Activated CD4-positive, alpha-beta memory T cell treated with anti-CD3 and anti-CD28 coated beads for 36 hours (primary cell): ENCODE measurements at regions not wholly inside any gene's neighbourhood (a gene's known extent, or its start where the extent isn't known, plus 50 kb on each side); places are given as distances from the start of the nearest gene placed in this dataset.
"Not testable (repeated sequence)": the region's sequence is repeated elsewhere in the genome, so short reads cannot be mapped to it uniquely, and the experiment has no call there.

Source experiments
- CTCF ChIA-PET: fragments of 350-600 bp; sonication (Branson Sonifier 250); formaldehyde crosslinking; loops from one replicate; lab custom pipeline; 2021; ENCODE audit warnings: antibody characterized with exemption, inconsistent platforms; lab: Charles Lee
- POLR2A ChIA-PET: fragments of 350-600 bp; sonication (Branson Sonifier 250); formaldehyde crosslinking; loops from one replicate; lab custom pipeline; 2021; ENCODE audit warnings: antibody characterized with exemption; lab: Charles Lee
- DNase-seq: peaks from one replicate; pipeline ENCODE4 v3.0.0-alpha.2; 2020
- H3K27ac Mint-ChIP-seq: one replicate; pipeline ENCODE4 v1.8.0; 2021; ENCODE audit warnings: mixed read lengths
- H3K27me3 Mint-ChIP-seq: one replicate; pipeline ENCODE4 v1.8.0; 2021; ENCODE audit warnings: mixed read lengths
- H3K36me3 Mint-ChIP-seq: one replicate; pipeline ENCODE4 v1.8.0; 2021; ENCODE audit warnings: mixed read lengths
- H3K4me1 Mint-ChIP-seq: one replicate; pipeline ENCODE4 v1.8.0; 2021; ENCODE audit warnings: low read depth, mixed read lengths
- H3K4me3 Mint-ChIP-seq: one replicate; pipeline ENCODE4 v1.8.0; 2021; ENCODE audit warnings: mild to moderate bottlenecking, mixed read lengths
- H3K9me3 Mint-ChIP-seq: one replicate; pipeline ENCODE4 v1.8.0; 2021; ENCODE audit warnings: mixed read lengths
- intact Hi-C: fragments of 100-400 bp; cut with micrococcal nuclease; formaldehyde crosslinking; loops from one replicate; pipeline ENCODE4 v1.15.1; 2023

GRCh38 chr9:6160579-6160978 lies 55.0 kb upstream of the IL33 start:
- H3K4me1 Mint-ChIP-seq = no peaks in the 10 kb centered on the region
- no peak overlapping the region for H3K27ac Mint-ChIP-seq
- POLR2A ChIA-PET = no interaction called here
- intact Hi-C loops = no loop called here
- peaks cover 20% of the 10 kb centered on the region for H3K9me3 Mint-ChIP-seq
- no peak for DNase-seq
- no peaks in the 10 kb centered on the region for H3K36me3 Mint-ChIP-seq
- H3K27me3 Mint-ChIP-seq = no peaks in the 10 kb centered on the region
- CTCF ChIA-PET = no interaction called here
- no peak overlapping the region for H3K4me3 Mint-ChIP-seq

GRCh38 chr9:6153425-6153824 lies 62.2 kb upstream of the IL33 start:
- ChIA-PET CTCF (no interaction called here), POLR2A (no interaction called here)
- Mint-ChIP-seq H3K4me3 (no peak overlapping the region), H3K4me1 (peaks cover 5% of the 10 kb centered on the region), H3K9me3 (no peaks in the 10 kb centered on the region), H3K27me3 (peaks cover 11% of the 10 kb centered on the region), H3K27ac (no peak overlapping the region), H3K36me3 (no peaks in the 10 kb centered on the region)
- no peak for DNase-seq
- intact Hi-C loops = no loop called here

- H3K36me3 Mint-ChIP-seq = no peaks in the 10 kb centered on the region
- CTCF ChIA-PET = no interaction called here
- H3K9me3 Mint-ChIP-seq = no peaks in the 10 kb centered on the region
- POLR2A ChIA-PET = no interaction called here
- H3K27ac Mint-ChIP-seq = no peak overlapping the region
- H3K4me1 Mint-ChIP-seq = peaks cover 5% of the 10 kb centered on the region
- intact Hi-C loops = no loop called here
- peaks cover 11% of the 10 kb centered on the region for H3K27me3 Mint-ChIP-seq
- DNase-seq = no peak
- H3K4me3 Mint-ChIP-seq = no peak overlapping the region
Observed at GRCh38 chr9:6152788-6153187, 62.8 kb upstream of the IL33 start.

GRCh38 chr9:6150483-6150882 lies 65.1 kb upstream of the IL33 start:
- H3K4me3 Mint-ChIP-seq = no peak overlapping the region
- H3K4me1 Mint-ChIP-seq = peaks cover 8% of the 10 kb centered on the region
- H3K27ac Mint-ChIP-seq = no peak overlapping the region
- H3K27me3 Mint-ChIP-seq = peaks cover 11% of the 10 kb centered on the region
- no peaks in the 10 kb centered on the region for H3K9me3 Mint-ChIP-seq
- ChIA-PET POLR2A (no interaction called here), CTCF (interaction anchor here (0.6 kb wide), 1 partner anchor 337 kb away, joined by 3 read pairs; no protein-coding TSS in a partner anchor)
- no peak for DNase-seq
- intact Hi-C loops = no loop called here
- H3K36me3 Mint-ChIP-seq = no peaks in the 10 kb centered on the region

GRCh38 chr9:6149315-6149714 lies 66.3 kb upstream of the IL33 start:
- POLR2A ChIA-PET = no interaction called here
- Mint-ChIP-seq H3K4me1 (peaks cover 8% of the 10 kb centered on the region), H3K36me3 (no peaks in the 10 kb centered on the region), H3K9me3 (no peaks in the 10 kb centered on the region), H3K4me3 (no peak overlapping the region), H3K27me3 (peaks cover 11% of the 10 kb centered on the region), H3K27ac (no peak overlapping the region)
- CTCF ChIA-PET = no interaction called here
- DNase-seq = no peak
- intact Hi-C loops = no loop called here

- ChIA-PET CTCF (no interaction called here), POLR2A (no interaction called here)
- DNase-seq = no peak
- no peak overlapping the region for H3K27ac Mint-ChIP-seq
- H3K36me3 Mint-ChIP-seq = no peaks in the 10 kb centered on the region
- H3K27me3 Mint-ChIP-seq = peaks cover 7% of the 10 kb centered on the region
- no peaks in the 10 kb centered on the region for H3K9me3 Mint-ChIP-seq
- H3K4me1 Mint-ChIP-seq = peaks cover 3% of the 10 kb centered on the region
- no peak overlapping the region for H3K4me3 Mint-ChIP-seq
- intact Hi-C loops = no loop called here
Observed at GRCh38 chr9:6147846-6148245, 67.8 kb upstream of the IL33 start.

- intact Hi-C loops = no loop called here
- POLR2A ChIA-PET = no interaction called here
- Mint-ChIP-seq H3K27me3 (no peaks in the 10 kb centered on the region), H3K4me1 (peaks cover 3% of the 10 kb centered on the region), H3K36me3 (no peaks in the 10 kb centered on the region), H3K9me3 (peaks cover 3% of the 10 kb centered on the region), H3K27ac (no peak overlapping the region), H3K4me3 (no peak overlapping the region)
- DNase-seq = no peak
- CTCF ChIA-PET = no interaction called here
Observed at GRCh38 chr9:6144947-6145346, 70.7 kb upstream of the IL33 start.

GRCh38 chr9:6142799-6143454 lies 72.7 kb upstream of the IL33 start:
- CTCF ChIA-PET = interaction anchor here (0.6 kb wide), 1 partner anchor 597 kb away, joined by 3 read pairs; no protein-coding TSS in a partner anchor
- H3K4me1 Mint-ChIP-seq = peaks cover 3% of the 10 kb centered on the region
- intact Hi-C loops = no loop called here
- no peak overlapping the region for H3K27ac Mint-ChIP-seq
- no peak overlapping the region for H3K4me3 Mint-ChIP-seq
- no peaks in the 10 kb centered on the region for H3K27me3 Mint-ChIP-seq
- no peak for DNase-seq
- POLR2A ChIA-PET = no interaction called here
- H3K36me3 Mint-ChIP-seq = no peaks in the 10 kb centered on the region
- peaks cover 3% of the 10 kb centered on the region for H3K9me3 Mint-ChIP-seq

GRCh38 chr9:6135780-6136179 lies 79.8 kb upstream of the IL33 start:
- H3K4me1 Mint-ChIP-seq, CTCF ChIA-PET, H3K9me3 Mint-ChIP-seq, H3K27me3 Mint-ChIP-seq, H3K36me3 Mint-ChIP-seq, DNase-seq, H3K27ac Mint-ChIP-seq, H3K4me3 Mint-ChIP-seq, POLR2A ChIA-PET, intact Hi-C loops: not testable (repeated sequence)

- POLR2A ChIA-PET = no interaction called here
- no peaks in the 10 kb centered on the region for H3K36me3 Mint-ChIP-seq
- H3K9me3 Mint-ChIP-seq = no peaks in the 10 kb centered on the region
- H3K4me3 Mint-ChIP-seq = no peak overlapping the region
- no peak overlapping the region for H3K27ac Mint-ChIP-seq
- H3K27me3 Mint-ChIP-seq = peaks cover 4% of the 10 kb centered on the region
- CTCF ChIA-PET = no interaction called here
- DNase-seq = no peak
- intact Hi-C loops = no loop called here
- peaks cover 7% of the 10 kb centered on the region for H3K4me1 Mint-ChIP-seq
Observed at GRCh38 chr9:6134661-6135180, 80.9 kb upstream of the IL33 start.

GRCh38 chr9:6133346-6134063 lies 82.1 kb upstream of the IL33 start:
- ChIA-PET POLR2A (no interaction called here), CTCF (no interaction called here)
- intact Hi-C loops = no loop called here
- no peaks in the 10 kb centered on the region for H3K36me3 Mint-ChIP-seq
- no peak overlapping the region for H3K4me3 Mint-ChIP-seq
- no peaks in the 10 kb centered on the region for H3K9me3 Mint-ChIP-seq
- H3K27me3 Mint-ChIP-seq = peaks cover 4% of the 10 kb centered on the region
- DNase-seq = no peak
- peaks cover 7% of the 10 kb centered on the region for H3K4me1 Mint-ChIP-seq
- H3K27ac Mint-ChIP-seq = no peak overlapping the region

GRCh38 chr9:6132650-6133049 lies 83.0 kb upstream of the IL33 start:
- no peak for DNase-seq
- intact Hi-C loops = no loop called here
- H3K27ac Mint-ChIP-seq = no peak overlapping the region
- no peaks in the 10 kb centered on the region for H3K9me3 Mint-ChIP-seq
- POLR2A ChIA-PET = no interaction called here
- no peaks in the 10 kb centered on the region for H3K36me3 Mint-ChIP-seq
- peaks cover 4% of the 10 kb centered on the region for H3K27me3 Mint-ChIP-seq
- H3K4me1 Mint-ChIP-seq = peaks cover 7% of the 10 kb centered on the region
- CTCF ChIA-PET = interaction anchor here (1.0 kb wide), 1 partner anchor 78 kb away, joined by 3 read pairs; no protein-coding TSS in a partner anchor
- H3K4me3 Mint-ChIP-seq = no peak overlapping the region
